ENCODE measurements at regions not wholly inside any gene's neighbourhood (a gene's known extent, or its start where the extent isn't known, plus 50 kb on each side); places are given as distances from the start of the nearest gene placed in this dataset.

DNA sequence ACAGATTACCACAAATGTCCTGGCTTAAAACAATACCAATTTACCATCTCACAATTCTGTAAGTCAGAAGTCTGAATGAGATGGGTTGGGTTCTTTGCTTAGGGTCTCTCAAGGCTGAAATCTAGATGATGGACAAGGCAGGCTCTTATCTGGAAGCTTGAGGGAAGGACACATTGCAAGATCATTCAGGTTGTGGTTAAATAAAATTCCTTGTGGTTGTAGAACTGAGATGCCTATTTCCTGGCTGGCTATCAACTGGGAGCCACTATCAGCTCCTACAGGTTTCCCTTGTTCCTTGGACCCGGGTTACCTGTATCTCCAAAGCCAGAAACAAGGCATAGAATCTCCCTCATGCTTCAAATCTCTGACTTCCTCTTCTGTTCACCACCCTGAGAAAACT is 148.4 kb downstream of the MDFIC start:
- TF ChIP-seq ESRRG (CRISPR knock-in tag; IDR thresholded peaks at IDR 0.05) (no peak), PPARA (CRISPR knock-in tag; IDR thresholded peaks at IDR 0.05; ENCODE audit: borderline replicate concordance) (no peak), SNAI2 (CRISPR knock-in tag; IDR thresholded peaks at IDR 0.05) (no peak), RARB (CRISPR knock-in tag; IDR thresholded peaks at IDR 0.05) (no peak), ARNTL (CRISPR knock-in tag; IDR thresholded peaks at IDR 0.05; ENCODE audit: borderline replicate concordance, low read depth) (no peak), GLIS3 (CRISPR knock-in tag; IDR thresholded peaks at IDR 0.05) (no peak), ZFP30 (CRISPR knock-in tag; IDR thresholded peaks at IDR 0.05) (no peak), ZNF8 (CRISPR knock-in tag; IDR thresholded peaks at IDR 0.05) (no peak), TCF4 (CRISPR knock-in tag; IDR thresholded peaks at IDR 0.05; ENCODE audit: borderline replicate concordance) (no peak), OSR1 (CRISPR knock-in tag; IDR thresholded peaks at IDR 0.05) (no peak), TOX (CRISPR knock-in tag; IDR thresholded peaks at IDR 0.05; ENCODE audit: borderline replicate concordance) (no peak)
- TF ChIP-seq, protein P1, sequence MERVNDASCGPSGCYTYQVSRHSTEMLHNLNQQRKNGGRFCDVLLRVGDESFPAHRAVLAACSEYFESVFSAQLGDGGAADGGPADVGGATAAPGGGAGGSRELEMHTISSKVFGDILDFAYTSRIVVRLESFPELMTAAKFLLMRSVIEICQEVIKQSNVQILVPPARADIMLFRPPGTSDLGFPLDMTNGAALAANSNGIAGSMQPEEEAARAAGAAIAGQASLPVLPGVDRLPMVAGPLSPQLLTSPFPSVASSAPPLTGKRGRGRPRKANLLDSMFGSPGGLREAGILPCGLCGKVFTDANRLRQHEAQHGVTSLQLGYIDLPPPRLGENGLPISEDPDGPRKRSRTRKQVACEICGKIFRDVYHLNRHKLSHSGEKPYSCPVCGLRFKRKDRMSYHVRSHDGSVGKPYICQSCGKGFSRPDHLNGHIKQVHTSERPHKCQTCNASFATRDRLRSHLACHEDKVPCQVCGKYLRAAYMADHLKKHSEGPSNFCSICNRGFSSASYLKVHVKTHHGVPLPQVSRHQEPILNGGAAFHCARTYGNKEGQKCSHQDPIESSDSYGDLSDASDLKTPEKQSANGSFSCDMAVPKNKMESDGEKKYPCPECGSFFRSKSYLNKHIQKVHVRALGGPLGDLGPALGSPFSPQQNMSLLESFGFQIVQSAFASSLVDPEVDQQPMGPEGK (CRISPR knock-in tag; IDR thresholded peaks at IDR 0.05; ENCODE audit: borderline replicate concordance), result no peak
- TF ChIP-seq, protein P2, sequence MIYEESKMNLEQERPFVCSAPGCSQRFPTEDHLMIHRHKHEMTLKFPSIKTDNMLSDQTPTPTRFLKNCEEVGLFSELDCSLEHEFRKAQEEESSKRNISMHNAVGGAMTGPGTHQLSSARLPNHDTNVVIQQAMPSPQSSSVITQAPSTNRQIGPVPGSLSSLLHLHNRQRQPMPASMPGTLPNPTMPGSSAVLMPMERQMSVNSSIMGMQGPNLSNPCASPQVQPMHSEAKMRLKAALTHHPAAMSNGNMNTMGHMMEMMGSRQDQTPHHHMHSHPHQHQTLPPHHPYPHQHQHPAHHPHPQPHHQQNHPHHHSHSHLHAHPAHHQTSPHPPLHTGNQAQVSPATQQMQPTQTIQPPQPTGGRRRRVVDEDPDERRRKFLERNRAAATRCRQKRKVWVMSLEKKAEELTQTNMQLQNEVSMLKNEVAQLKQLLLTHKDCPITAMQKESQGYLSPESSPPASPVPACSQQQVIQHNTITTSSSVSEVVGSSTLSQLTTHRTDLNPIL (CRISPR knock-in tag; IDR thresholded peaks at IDR 0.05; ENCODE audit: low read depth), result no peak
- TF ChIP-seq, protein P3, sequence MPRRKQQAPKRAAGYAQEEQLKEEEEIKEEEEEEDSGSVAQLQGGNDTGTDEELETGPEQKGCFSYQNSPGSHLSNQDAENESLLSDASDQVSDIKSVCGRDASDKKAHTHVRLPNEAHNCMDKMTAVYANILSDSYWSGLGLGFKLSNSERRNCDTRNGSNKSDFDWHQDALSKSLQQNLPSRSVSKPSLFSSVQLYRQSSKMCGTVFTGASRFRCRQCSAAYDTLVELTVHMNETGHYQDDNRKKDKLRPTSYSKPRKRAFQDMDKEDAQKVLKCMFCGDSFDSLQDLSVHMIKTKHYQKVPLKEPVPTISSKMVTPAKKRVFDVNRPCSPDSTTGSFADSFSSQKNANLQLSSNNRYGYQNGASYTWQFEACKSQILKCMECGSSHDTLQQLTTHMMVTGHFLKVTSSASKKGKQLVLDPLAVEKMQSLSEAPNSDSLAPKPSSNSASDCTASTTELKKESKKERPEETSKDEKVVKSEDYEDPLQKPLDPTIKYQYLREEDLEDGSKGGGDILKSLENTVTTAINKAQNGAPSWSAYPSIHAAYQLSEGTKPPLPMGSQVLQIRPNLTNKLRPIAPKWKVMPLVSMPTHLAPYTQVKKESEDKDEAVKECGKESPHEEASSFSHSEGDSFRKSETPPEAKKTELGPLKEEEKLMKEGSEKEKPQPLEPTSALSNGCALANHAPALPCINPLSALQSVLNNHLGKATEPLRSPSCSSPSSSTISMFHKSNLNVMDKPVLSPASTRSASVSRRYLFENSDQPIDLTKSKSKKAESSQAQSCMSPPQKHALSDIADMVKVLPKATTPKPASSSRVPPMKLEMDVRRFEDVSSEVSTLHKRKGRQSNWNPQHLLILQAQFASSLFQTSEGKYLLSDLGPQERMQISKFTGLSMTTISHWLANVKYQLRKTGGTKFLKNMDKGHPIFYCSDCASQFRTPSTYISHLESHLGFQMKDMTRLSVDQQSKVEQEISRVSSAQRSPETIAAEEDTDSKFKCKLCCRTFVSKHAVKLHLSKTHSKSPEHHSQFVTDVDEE (CRISPR knock-in tag; IDR thresholded peaks at IDR 0.05), result no peak
- TF ChIP-seq, protein P4, sequence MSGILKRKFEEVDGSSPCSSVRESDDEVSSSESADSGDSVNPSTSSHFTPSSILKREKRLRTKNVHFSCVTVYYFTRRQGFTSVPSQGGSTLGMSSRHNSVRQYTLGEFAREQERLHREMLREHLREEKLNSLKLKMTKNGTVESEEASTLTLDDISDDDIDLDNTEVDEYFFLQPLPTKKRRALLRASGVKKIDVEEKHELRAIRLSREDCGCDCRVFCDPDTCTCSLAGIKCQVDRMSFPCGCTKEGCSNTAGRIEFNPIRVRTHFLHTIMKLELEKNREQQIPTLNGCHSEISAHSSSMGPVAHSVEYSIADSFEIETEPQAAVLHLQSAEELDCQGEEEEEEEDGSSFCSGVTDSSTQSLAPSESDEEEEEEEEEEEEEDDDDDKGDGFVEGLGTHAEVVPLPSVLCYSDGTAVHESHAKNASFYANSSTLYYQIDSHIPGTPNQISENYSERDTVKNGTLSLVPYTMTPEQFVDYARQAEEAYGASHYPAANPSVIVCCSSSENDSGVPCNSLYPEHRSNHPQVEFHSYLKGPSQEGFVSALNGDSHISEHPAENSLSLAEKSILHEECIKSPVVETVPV (CRISPR knock-in tag; IDR thresholded peaks at IDR 0.05), result no peak
- ATAC-seq, result no peak

Measured in SK-N-SH treated with all-trans-retinoic acid at 6 μM for 48 hours (cell line).